Tibial nerve (tissue), 4 donors: ENCODE measurements at regions not wholly inside any gene's neighbourhood (a gene's known extent, or its start where the extent isn't known, plus 50 kb on each side); places are given as distances from the start of the nearest gene placed in this dataset.

ENCODE experiments used
- DNase-seq, 2 donors: peaks; one replicate each; pipeline ENCODE4 v3.0.0-alpha.2; 2019; ENCODE audit warnings: low spot score in 2 of 2
- H3K27ac ChIP-seq, 4 donors: fragments of 200-600 bp; sonication (generic) in 3 of 4; one replicate each; pipeline ENCODE4 v1.5.1; 2017 to 2019; ENCODE audit warnings: mild to moderate bottlenecking in 1 of 4
- H3K27me3 ChIP-seq, 2 donors: fragments of 200-600 bp; sonication (generic) in 1 of 2; one replicate each; pipeline versions ENCODE4 v1.5.1 to v1.6.0; 2017 to 2019
- H3K36me3 ChIP-seq, 3 donors: fragments of 200-600 bp; sonication (generic); one replicate each; pipeline ENCODE4 v1.5.1; 2018 to 2019
- H3K4me1 ChIP-seq, 4 donors: fragments of 200-600 bp; sonication (generic) in 3 of 4; one replicate each; pipeline ENCODE4 v1.5.1; 2017 to 2019
- H3K4me3 ChIP-seq, 4 donors: fragments of 200-600 bp; sonication (generic) in 3 of 4; one replicate each; pipeline ENCODE4 v1.5.1; 2017 to 2019; ENCODE audit warnings: mild to moderate bottlenecking in 1 of 4, moderate library complexity in 1 of 4
- H3K9me3 ChIP-seq, 4 donors: fragments of 200-600 bp; sonication (generic) in 3 of 4; one replicate each; pipeline ENCODE4 v1.5.1; 2017 to 2019
- EP300 ChIP-seq, 2 donors: sonication (generic); formaldehyde crosslinking; IDR thresholded peaks; one replicate each; pipeline ENCODE4 v1.6.1; 2017; ENCODE audit warnings: antibody characterized with exemption in 2 of 2, mild to moderate bottlenecking in 1 of 2
- POLR2A ChIP-seq, 2 donors: fragments of 450-650 bp; IDR thresholded peaks; one replicate each; pipeline ENCODE4 v1.6.1; 2017; ENCODE audit warnings: antibody characterized with exemption in 2 of 2, mild to moderate bottlenecking in 2 of 2, moderate library complexity in 2 of 2
- WGBS, 2 donors: methylation state at CpG; one replicate each; pipeline ENCODE4 v1.1.5; 2018; 5-methylcytosine and 5-hydroxymethylcytosine counted together
- TF ChIP-seq, protein P1 (sequence below), 5 experiments: fragments of 200-600 bp in 3 of 5; fragments of 450-650 bp in 2 of 5; sonication (generic) in 3 of 5; IDR thresholded peaks; one replicate each; pipeline ENCODE4 v1.5.1; 2016 to 2019; ENCODE audit warnings: antibody characterized with exemption in 5 of 5, mild to moderate bottlenecking in 3 of 5, moderate library complexity in 2 of 5

DNA sequence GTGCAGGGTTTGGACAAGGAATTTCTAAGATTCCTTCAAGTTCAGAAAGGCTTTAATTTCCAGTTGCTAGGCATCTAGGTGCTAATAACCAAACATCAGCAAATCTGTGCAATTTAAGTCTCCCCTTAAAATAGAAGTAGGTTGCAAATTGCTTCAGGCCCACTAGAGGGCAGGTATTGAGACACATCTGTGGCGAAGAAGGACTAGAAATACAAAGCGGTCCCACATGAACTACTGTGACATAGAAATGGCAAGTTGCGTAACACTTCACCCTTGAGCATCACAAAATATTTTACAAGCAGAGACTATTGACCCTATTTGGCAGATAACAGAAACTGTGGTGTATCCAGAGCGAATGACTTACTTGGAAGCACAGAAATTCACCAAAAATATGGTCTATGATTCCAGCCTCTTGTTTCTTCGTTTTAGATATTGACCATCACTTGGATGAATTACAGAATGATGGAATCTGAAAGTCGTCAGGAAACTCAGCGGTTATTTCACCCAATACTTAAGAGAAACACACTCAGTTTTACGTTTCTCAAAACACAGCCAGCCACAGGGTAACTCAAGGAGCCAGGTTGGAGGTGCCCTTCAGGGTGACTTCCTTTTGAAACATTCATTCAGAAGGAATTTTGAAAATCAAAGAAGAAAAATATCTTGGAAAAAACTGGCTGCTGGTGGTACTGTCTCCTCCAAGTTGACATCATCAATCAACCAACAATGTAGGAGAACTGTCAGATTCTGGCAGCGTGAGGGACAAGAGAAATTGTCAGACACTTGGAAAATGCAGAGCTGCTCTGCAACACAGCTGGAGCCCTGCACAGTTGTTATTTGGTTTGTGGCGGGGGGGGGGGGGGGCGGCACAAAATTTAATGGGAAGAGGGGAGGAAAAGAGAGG is 256.3 kb upstream of the MINDY3 start:
- Histone ChIP-seq H3K36me3 (no peaks in the 10 kb centered on the region), H3K27me3 (no peaks in the 10 kb centered on the region), H3K4me3 (no peak overlapping the region), H3K4me1 (no peaks in the 10 kb centered on the region), H3K9me3 (no peaks in the 10 kb centered on the region), H3K27ac (no peak overlapping the region)
- 62 to 63% methylated on average over 11 of the region's 11 CpGs for WGBS, 2 donors
- no peak for TF ChIP-seq EP300 (IDR thresholded peaks at IDR 0.05)
- TF ChIP-seq, protein P1, sequence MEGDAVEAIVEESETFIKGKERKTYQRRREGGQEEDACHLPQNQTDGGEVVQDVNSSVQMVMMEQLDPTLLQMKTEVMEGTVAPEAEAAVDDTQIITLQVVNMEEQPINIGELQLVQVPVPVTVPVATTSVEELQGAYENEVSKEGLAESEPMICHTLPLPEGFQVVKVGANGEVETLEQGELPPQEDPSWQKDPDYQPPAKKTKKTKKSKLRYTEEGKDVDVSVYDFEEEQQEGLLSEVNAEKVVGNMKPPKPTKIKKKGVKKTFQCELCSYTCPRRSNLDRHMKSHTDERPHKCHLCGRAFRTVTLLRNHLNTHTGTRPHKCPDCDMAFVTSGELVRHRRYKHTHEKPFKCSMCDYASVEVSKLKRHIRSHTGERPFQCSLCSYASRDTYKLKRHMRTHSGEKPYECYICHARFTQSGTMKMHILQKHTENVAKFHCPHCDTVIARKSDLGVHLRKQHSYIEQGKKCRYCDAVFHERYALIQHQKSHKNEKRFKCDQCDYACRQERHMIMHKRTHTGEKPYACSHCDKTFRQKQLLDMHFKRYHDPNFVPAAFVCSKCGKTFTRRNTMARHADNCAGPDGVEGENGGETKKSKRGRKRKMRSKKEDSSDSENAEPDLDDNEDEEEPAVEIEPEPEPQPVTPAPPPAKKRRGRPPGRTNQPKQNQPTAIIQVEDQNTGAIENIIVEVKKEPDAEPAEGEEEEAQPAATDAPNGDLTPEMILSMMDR (IDR thresholded peaks at IDR 0.05): no peak
- TF ChIP-seq POLR2A (IDR thresholded peaks at IDR 0.05): no peak
- DNase-seq: no peak

DNA sequence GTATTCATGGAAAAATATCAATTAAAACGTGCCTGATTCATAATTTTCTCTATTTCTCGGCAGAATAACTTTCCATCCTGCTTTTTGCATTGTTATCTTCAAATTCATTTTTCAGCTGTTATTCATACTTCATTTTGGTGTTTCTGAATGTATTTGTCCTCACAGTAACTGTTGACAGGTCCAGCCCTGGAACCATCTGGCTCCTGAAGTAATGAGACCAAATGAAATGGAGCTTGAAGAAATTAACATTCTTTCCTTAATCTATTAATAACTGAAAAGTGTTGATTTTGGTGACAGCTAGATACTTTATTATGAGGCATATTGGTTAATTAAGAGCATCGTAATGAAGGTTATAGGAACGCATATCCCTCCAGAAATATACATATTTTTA is 257.0 kb upstream of the MINDY3 start:
- no peak overlapping the region for H3K27ac ChIP-seq
- 85% methylated on average over 4 of the region's 4 CpGs for WGBS, 2 donors
- no peak for DNase-seq
- H3K4me1 ChIP-seq: no peaks in the 10 kb centered on the region
- H3K9me3 ChIP-seq: no peaks in the 10 kb centered on the region
- no peaks in the 10 kb centered on the region for H3K27me3 ChIP-seq
- H3K36me3 ChIP-seq: no peaks in the 10 kb centered on the region
- H3K4me3 ChIP-seq: no peak overlapping the region
- no peak for TF ChIP-seq POLR2A (IDR thresholded peaks at IDR 0.05)
- TF ChIP-seq, protein P1 (IDR thresholded peaks at IDR 0.05): no peak
- no peak for TF ChIP-seq EP300 (IDR thresholded peaks at IDR 0.05)

DNA sequence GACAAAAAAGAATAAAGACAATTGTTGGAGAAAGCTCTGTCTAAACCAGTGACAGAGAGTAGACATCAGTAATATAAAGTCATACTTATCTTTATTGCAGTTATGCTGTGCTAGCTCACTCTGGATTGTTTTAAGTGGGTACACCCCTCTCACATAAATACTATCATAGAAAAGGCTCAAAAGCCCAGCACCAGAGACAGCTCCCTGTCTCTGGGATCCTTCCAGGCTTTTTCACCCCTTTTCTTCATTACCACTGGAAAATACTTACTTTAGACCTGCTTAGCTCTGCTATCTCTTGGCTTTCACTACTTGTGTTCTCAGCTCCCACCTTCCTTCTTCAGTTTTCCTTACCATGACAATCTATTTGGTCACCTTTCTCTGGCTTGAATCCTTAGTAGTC is 259.1 kb upstream of the MINDY3 start:
- no peaks in the 10 kb centered on the region for H3K27me3 ChIP-seq
- no peak for DNase-seq
- no peak overlapping the region for H3K27ac ChIP-seq
- no peaks in the 10 kb centered on the region for H3K4me1 ChIP-seq
- no peaks in the 10 kb centered on the region for H3K9me3 ChIP-seq
- TF ChIP-seq EP300 (IDR thresholded peaks at IDR 0.05) (no peak), POLR2A (IDR thresholded peaks at IDR 0.05) (no peak)
- TF ChIP-seq, protein P1 (IDR thresholded peaks at IDR 0.05): no peak
- no peak overlapping the region for H3K4me3 ChIP-seq
- H3K36me3 ChIP-seq: no peaks in the 10 kb centered on the region

- H3K9me3 ChIP-seq: peaks cover 0 to 3% (median 0%) of the 10 kb centered on the region in 4 donors
- no peak overlapping the region for H3K27ac ChIP-seq
- WGBS, 2 donors: 78 to 86% methylated on average over 3 of the region's 3 CpGs
- TF ChIP-seq POLR2A (IDR thresholded peaks at IDR 0.05): no peak
- TF ChIP-seq EP300 (IDR thresholded peaks at IDR 0.05): no peak
- TF ChIP-seq, protein P1 (IDR thresholded peaks at IDR 0.05): no peak
- no peaks in the 10 kb centered on the region for H3K4me1 ChIP-seq
- no peak for DNase-seq
- H3K36me3 ChIP-seq: no peaks in the 10 kb centered on the region
- no peaks in the 10 kb centered on the region for H3K27me3 ChIP-seq
- H3K4me3 ChIP-seq: no peak overlapping the region
Observed at GRCh38 chr10:16120563-16120962, 260.3 kb upstream of the MINDY3 start.

- Histone ChIP-seq H3K27ac (no peak overlapping the region), H3K4me1 (no peaks in the 10 kb centered on the region), H3K9me3 (peaks cover 0 to 3% (median 0%) of the 10 kb centered on the region in 4 donors), H3K36me3 (no peaks in the 10 kb centered on the region), H3K27me3 (no peaks in the 10 kb centered on the region), H3K4me3 (no peak overlapping the region)
- DNase-seq: no peak
- TF ChIP-seq POLR2A (IDR thresholded peaks at IDR 0.05): no peak
- TF ChIP-seq, protein P1 (IDR thresholded peaks at IDR 0.05): no peak
- TF ChIP-seq EP300 (IDR thresholded peaks at IDR 0.05): no peak
- 70 to 77% methylated on average over 2 of the region's 2 CpGs for WGBS, 2 donors
Observed at GRCh38 chr10:16141499-16141898, 281.2 kb upstream of the MINDY3 start.
